Esophagus squamous epithelium (tissue), 4 donors: ENCODE measurements at regions not wholly inside any gene's neighbourhood (a gene's known extent, or its start where the extent isn't known, plus 50 kb on each side); places are given as distances from the start of the nearest gene placed in this dataset.

Source experiments
- POLR2A ChIP-seq, 4 donors: fragments of 450-650 bp; IDR thresholded peaks; one replicate each; pipeline ENCODE4 v1.6.1; 2017; ENCODE audit warnings: antibody characterized with exemption in 4 of 4, mild to moderate bottlenecking in 4 of 4, moderate library complexity in 3 of 4
- TF ChIP-seq, protein P1 (sequence below), 6 experiments: fragments of 450-650 bp in 4 of 6; fragments of 200-600 bp in 2 of 6; sonication (generic) in 2 of 6; IDR thresholded peaks; one replicate each; pipeline ENCODE4 v1.5.1; 2016 to 2019; ENCODE audit warnings: antibody characterized with exemption in 6 of 6, mild to moderate bottlenecking in 4 of 6, moderate library complexity in 4 of 6

DNA sequence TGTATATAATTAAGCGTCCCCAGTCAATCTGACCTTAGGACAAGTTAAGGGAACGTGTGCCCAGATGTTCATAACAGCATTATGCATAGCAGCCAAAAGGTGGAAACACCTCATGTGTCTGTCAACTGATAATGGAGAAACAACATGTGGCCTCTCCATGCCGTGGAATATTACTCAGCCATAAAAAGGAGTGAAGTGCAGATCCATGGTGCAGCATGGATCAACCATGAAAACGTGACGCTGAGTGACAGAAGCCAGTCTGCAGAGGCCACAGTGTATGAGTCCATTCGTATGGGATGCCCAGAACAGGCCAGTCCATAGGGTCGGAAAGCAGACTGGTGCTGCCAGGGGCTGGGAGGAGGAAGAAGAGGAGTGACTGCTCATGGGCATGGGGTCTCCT is 161.0 kb upstream of the CIBAR2 start:
- TF ChIP-seq, protein P1, sequence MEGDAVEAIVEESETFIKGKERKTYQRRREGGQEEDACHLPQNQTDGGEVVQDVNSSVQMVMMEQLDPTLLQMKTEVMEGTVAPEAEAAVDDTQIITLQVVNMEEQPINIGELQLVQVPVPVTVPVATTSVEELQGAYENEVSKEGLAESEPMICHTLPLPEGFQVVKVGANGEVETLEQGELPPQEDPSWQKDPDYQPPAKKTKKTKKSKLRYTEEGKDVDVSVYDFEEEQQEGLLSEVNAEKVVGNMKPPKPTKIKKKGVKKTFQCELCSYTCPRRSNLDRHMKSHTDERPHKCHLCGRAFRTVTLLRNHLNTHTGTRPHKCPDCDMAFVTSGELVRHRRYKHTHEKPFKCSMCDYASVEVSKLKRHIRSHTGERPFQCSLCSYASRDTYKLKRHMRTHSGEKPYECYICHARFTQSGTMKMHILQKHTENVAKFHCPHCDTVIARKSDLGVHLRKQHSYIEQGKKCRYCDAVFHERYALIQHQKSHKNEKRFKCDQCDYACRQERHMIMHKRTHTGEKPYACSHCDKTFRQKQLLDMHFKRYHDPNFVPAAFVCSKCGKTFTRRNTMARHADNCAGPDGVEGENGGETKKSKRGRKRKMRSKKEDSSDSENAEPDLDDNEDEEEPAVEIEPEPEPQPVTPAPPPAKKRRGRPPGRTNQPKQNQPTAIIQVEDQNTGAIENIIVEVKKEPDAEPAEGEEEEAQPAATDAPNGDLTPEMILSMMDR (IDR thresholded peaks at IDR 0.05), result no peak
- no peak for TF ChIP-seq POLR2A (IDR thresholded peaks at IDR 0.05)
